ENCODE measurements at regions not wholly inside any gene's neighbourhood (a gene's known extent, or its start where the extent isn't known, plus 50 kb on each side); places are given as distances from the start of the nearest gene placed in this dataset.
"Not testable (repeated sequence)": the region's sequence is repeated elsewhere in the genome, so short reads cannot be mapped to it uniquely, and the experiment has no call there.

DNA sequence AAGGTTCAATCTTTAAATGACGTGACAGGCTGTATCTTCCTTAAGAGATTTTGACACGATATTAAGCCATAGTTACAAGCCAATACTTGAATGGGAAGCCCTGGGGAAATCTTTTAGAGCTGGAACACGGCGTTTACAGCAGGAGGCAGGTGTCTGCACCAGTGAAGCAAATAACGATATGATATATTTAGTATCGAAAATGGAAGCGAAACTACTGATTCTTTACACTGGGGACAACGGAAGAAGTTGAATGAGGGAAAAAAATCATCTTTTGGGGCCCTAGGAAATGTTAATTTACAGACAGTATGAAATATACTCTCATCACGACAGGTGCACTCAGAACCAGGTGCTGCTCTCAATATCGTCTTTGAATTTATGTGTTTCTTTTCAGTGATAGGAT lies 793.9 kb upstream of the PCDH20 start:
- DNase-seq (ENCODE audit: extremely low read depth in 1 of 11, low read depth in 9 of 11, low spot score in 4 of 11) = no peak

- DNase-seq (ENCODE audit: extremely low read depth in 1 of 11, low read depth in 9 of 11, low spot score in 4 of 11) = no peak
These were observed 791.7 kb upstream of the PCDH20 start for GRCh38 chr13:62207388-62207787.

- DNase-seq (ENCODE audit: extremely low read depth in 1 of 11, low read depth in 9 of 11, low spot score in 4 of 11) = no peak
These were observed 790.5 kb upstream of the PCDH20 start for GRCh38 chr13:62206165-62206564.

DNA sequence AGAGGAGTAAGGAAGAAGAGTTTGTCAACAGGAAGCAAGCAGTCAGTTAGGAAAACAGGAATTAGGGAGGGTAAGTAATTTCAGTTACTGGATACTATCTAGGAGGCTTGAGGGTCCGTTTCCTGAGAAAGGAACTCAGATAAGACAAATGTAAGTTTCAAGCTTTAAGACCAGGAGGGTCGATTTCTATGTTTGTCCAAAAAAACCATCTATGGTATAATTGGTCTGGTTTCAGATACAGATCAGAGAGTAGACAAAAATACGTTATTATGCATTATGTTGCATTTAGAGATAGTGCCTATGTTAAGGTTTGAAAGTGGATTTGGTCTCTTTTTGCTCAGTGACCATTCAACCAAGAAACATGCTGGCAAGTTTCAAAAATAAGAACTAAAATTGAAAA lies 789.6 kb upstream of the PCDH20 start:
- DNase-seq (ENCODE audit: extremely low read depth in 1 of 11, low read depth in 9 of 11, low spot score in 4 of 11) = no peak

DNA sequence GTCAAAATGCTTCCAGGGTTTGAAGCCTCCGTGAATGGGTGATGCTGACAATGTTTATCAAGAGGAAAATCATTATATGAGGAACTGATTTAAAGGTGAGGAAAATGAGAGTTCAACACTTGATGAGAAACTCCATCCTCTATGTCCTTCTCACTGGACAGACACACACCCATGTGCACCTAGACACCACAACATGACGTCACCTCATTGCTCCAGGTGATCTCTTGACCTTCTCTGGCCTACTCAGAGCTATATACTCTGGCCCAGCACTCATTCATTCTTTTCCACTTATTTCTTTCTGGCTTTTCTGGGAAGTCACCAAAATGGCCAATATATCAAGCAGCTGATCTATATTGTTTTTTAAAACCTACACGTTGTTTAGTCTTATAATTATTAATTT lies 778.7 kb upstream of the PCDH20 start:
- DNase-seq (ENCODE audit: extremely low read depth in 1 of 11, low read depth in 9 of 11, low spot score in 4 of 11) = no peak

- no peak for DNase-seq (ENCODE audit: extremely low read depth in 1 of 11, low read depth in 9 of 11, low spot score in 4 of 11)
These were observed 778.3 kb upstream of the PCDH20 start for GRCh38 chr13:62193919-62194318.

GRCh38 chr13:62185631-62186255 lies 770.1 kb upstream of the PCDH20 start:
- no peak for DNase-seq (ENCODE audit: extremely low read depth in 1 of 11, low read depth in 9 of 11, low spot score in 4 of 11)

GRCh38 chr13:62176051-62176450 lies 760.4 kb upstream of the PCDH20 start:
- no peak for DNase-seq (ENCODE audit: extremely low read depth in 1 of 11, low read depth in 9 of 11, low spot score in 4 of 11)

DNA sequence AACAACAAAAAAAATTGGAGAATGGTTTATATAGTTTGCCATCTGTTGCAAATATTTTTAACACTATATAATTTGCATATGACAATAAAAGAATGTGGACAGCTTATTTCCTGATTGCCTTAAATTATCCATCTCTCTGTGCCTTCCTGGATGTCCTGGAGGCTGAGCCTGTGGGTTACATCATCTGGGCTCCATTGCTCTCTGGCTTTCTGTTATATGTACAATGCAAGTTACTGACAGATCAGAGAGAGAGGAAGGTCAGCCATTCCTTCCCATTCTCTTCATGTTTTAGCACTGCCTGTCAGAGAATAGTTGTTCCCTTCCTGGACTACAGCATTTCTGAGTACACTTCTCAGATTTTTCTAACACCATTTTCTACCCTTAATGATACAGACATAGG lies 758.3 kb upstream of the PCDH20 start:
- no peak for DNase-seq (ENCODE audit: extremely low read depth in 1 of 11, low read depth in 9 of 11, low spot score in 4 of 11)

- no peak for DNase-seq (ENCODE audit: extremely low read depth in 1 of 11, low read depth in 9 of 11, low spot score in 4 of 11)
These were observed 756.0 kb upstream of the PCDH20 start for GRCh38 chr13:62171697-62172096.

- DNase-seq (ENCODE audit: extremely low read depth in 1 of 11, low read depth in 9 of 11, low spot score in 4 of 11) = no peak
These were observed 753.2 kb upstream of the PCDH20 start for GRCh38 chr13:62168891-62169290.

- DNase-seq (ENCODE audit: extremely low read depth in 1 of 11, low read depth in 9 of 11, low spot score in 4 of 11) = no peak
These were observed 752.1 kb upstream of the PCDH20 start for GRCh38 chr13:62167650-62168172.

GRCh38 chr13:62162860-62163259 lies 747.2 kb upstream of the PCDH20 start:
- no peak for DNase-seq (ENCODE audit: extremely low read depth in 1 of 11, low read depth in 9 of 11, low spot score in 4 of 11)

DNA sequence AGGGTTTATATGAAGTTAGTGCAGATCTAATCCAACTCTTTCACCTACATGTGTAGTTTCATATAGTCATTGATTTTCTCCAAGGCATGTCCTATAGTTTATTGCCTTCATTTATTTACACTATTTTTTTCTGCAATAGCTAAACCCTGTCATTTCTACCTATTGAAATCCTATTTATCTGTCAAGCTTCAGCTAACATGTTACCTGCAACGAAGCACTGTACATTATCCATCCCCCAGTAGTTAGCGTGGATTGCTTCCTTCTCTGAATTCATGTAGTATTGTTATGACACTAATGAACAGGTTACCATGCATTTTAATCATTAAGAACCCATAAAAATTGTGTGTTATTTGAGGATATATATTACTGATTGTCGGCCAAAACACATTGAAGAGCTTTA lies 742.9 kb upstream of the PCDH20 start:
- no peak for DNase-seq (ENCODE audit: extremely low read depth in 1 of 11, low read depth in 9 of 11, low spot score in 4 of 11)

GRCh38 chr13:62151724-62152123 lies 736.1 kb upstream of the PCDH20 start:
- not testable (repeated sequence) for DNase-seq (ENCODE audit: extremely low read depth in 1 of 11, low read depth in 9 of 11, low spot score in 4 of 11)

GRCh38 chr13:62142048-62142447 lies 726.4 kb upstream of the PCDH20 start:
- no peak for DNase-seq (ENCODE audit: extremely low read depth in 1 of 11, low read depth in 9 of 11, low spot score in 4 of 11)

GRCh38 chr13:62139597-62139996 lies 723.9 kb upstream of the PCDH20 start:
- no peak for DNase-seq (ENCODE audit: extremely low read depth in 1 of 11, low read depth in 9 of 11, low spot score in 4 of 11)

DNA sequence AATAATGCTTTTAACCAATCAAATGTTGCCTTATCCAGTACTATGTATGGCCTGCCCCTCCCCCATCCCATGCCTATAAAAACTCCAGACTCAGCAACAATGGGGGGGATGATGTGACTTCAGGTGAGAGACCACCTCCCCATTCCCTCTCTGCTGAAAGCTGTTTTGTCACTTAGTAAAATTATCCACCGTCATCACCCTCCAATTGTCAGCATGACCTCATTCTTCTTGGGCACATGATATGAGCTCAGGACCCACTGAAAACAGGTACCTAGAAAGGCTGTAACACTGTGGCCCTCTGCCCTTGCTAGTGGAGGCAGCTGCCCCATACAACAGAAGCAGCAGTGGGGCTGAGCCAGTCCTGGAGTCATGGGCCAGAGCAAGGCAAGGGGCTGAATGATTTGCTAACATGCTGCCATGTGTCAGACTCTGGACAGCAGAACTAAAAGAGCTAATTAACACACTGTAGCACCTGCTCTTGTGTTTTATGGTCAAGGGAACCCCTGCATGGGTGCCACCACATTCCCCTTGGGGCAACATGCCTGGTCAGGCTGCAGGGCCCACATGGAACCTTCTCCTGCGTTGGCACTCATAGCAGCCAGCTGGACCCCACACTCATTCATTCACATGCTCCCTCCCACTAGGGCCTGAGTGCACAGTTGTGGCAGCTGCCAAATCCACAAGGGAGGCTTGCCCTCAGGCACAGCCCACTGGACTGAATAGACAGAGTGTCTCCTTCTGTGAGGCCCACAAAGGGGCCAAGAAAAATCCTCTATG lies 722.2 kb upstream of the PCDH20 start:
- no peak for DNase-seq (ENCODE audit: extremely low read depth in 1 of 11, low read depth in 9 of 11, low spot score in 4 of 11)

DNA sequence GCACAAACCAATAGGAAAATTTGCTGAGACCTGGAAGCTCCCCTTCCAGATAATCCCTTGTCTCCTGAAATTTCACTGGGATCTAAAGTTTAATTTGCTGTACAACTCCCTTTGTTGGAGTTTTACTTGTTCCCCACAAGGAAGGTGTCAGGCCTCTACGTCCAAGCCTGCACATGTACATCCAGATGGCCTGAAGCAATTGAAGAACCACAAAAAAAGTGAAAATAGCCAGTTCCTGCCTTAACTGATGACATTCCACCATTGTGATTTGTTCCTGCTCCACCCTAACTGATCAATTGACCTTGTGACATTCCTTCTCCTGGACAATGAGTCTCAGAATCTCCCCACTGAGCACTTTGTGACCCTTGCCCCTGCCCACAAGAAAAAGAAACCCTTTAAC lies 716.0 kb upstream of the PCDH20 start:
- no peak for DNase-seq (ENCODE audit: extremely low read depth in 1 of 11, low read depth in 9 of 11, low spot score in 4 of 11)

- no peak for DNase-seq (ENCODE audit: extremely low read depth in 1 of 11, low read depth in 9 of 11, low spot score in 4 of 11)
These were observed 714.7 kb upstream of the PCDH20 start for GRCh38 chr13:62130062-62130970.

Data from renal cortex interstitium (tissue), 11 donors.